B cell (primary cell): ENCODE measurements at regions not wholly inside any gene's neighbourhood (a gene's known extent, or its start where the extent isn't known, plus 50 kb on each side); places are given as distances from the start of the nearest gene placed in this dataset.

ENCODE experiments used
- ATAC-seq: fragments of 200-7000 bp; cut with Tn5 transposase; one replicate; pipeline ENCODE4 v1.10.0; 2021; ENCODE audit warnings: low read depth, mild to moderate bottlenecking, moderate number of reproducible peaks, moderate library complexity
- CTCF ChIA-PET: fragments of 350-600 bp; sonication (Branson Sonifier 250); formaldehyde crosslinking; loops from one replicate; lab custom pipeline; 2021; ENCODE audit warnings: antibody characterized with exemption, inconsistent platforms; lab: Charles Lee
- POLR2A ChIA-PET: fragments of 350-600 bp; sonication (Branson Sonifier 250); formaldehyde crosslinking; loops from one replicate; lab custom pipeline; 2021; ENCODE audit warnings: antibody characterized with exemption; lab: Charles Lee
- DNase-seq: peaks from one replicate; pipeline ENCODE4 v3.0.0; 2013
- H2AFZ ChIP-seq: 2 replicates; pipeline ENCODE4 v1.6.1; 2012; ENCODE audit warnings: mild to moderate bottlenecking, low read depth, low read length; ENCODE audit not compliant: insufficient read depth, poor library complexity, severe bottlenecking
- H3K27ac ChIP-seq, 2 donors: 1 replicate in 1 of 2; 2 replicates in 1 of 2; pipeline ENCODE4 v1.5.1; 2012 to 2013; ENCODE audit warnings: low read length in 2 of 2, mild to moderate bottlenecking in 2 of 2, moderate library complexity in 1 of 2
- H3K27me3 ChIP-seq, 4 experiments: fragments of 200-600 bp in 1 of 4; sonication (generic) in 1 of 4; replicated peaks in 1 of 4; 1 replicate in 2 of 4; 2 replicates in 2 of 4; pipeline versions ENCODE4 v1.6.1 to v1.7.0; 2013 to 2016; ENCODE audit warnings: low read length in 3 of 4, mild to moderate bottlenecking in 2 of 4, mixed read lengths in 1 of 4, moderate library complexity in 1 of 4; ENCODE audit not compliant: insufficient read depth in 4 of 4, control insufficient read depth in 3 of 4; ENCODE audit errors: control extremely low read depth in 1 of 4
- H3K36me3 ChIP-seq, 2 experiments: replicated peaks in 1 of 2; 1 replicate in 1 of 2; 2 replicates in 1 of 2; pipeline versions ENCODE4 v1.6.1 to v1.7.1; 2013; ENCODE audit warnings: low read length in 1 of 2; ENCODE audit not compliant: insufficient read depth in 2 of 2, control insufficient read depth in 1 of 2; ENCODE audit errors: control extremely low read depth in 1 of 2, extremely low read depth in 1 of 2
- H3K4me1 ChIP-seq, 2 donors: fragments of 200-600 bp in 1 of 2; sonication (generic) in 1 of 2; 1 replicate in 1 of 2; 2 replicates in 1 of 2; pipeline versions ENCODE4 v1.5.1 to v1.6.1; 2013 to 2017; ENCODE audit warnings: low read length in 2 of 2; ENCODE audit not compliant: control insufficient read depth in 2 of 2, insufficient read depth in 2 of 2
- H3K4me2 ChIP-seq: replicated peaks from 2 replicates; pipeline ENCODE3; 2012; ENCODE audit warnings: mild to moderate bottlenecking, low read depth, low read length; ENCODE audit not compliant: poor library complexity, severe bottlenecking
- H3K4me3 ChIP-seq, 5 experiments: fragments of 200-600 bp in 1 of 5; sonication (generic) in 1 of 5; 1 replicate in 3 of 5; 2 replicates in 2 of 5; pipeline versions ENCODE4 v1.5.1 to v1.7.0; 2011 to 2016; ENCODE audit warnings: low read length in 4 of 5, mild to moderate bottlenecking in 4 of 5, low read depth in 2 of 5, control low read depth in 1 of 5, moderate library complexity in 1 of 5; ENCODE audit not compliant: insufficient read depth in 1 of 5; ENCODE audit errors: control extremely low read depth in 1 of 5, extremely low read depth in 1 of 5
- H3K79me2 ChIP-seq: fragments of 200-600 bp; sonication (generic); one replicate; pipeline ENCODE4 v1.6.0; 2016; ENCODE audit warnings: low read length; ENCODE audit not compliant: control insufficient read depth, insufficient read depth
- H3K9ac ChIP-seq: fragments of 200-600 bp; sonication (generic); 2 replicates; pipeline ENCODE4 v1.6.1; 2017; ENCODE audit warnings: mild to moderate bottlenecking, low read length, moderate library complexity
- H3K9me3 ChIP-seq, 3 donors: one replicate each; pipeline versions ENCODE4 v1.6.1 to v1.7.1; 2013; ENCODE audit warnings: low read length in 2 of 3; ENCODE audit not compliant: control insufficient read depth in 2 of 3, insufficient read depth in 1 of 3; ENCODE audit errors: control extremely low read depth in 1 of 3
- H4K20me1 ChIP-seq: 2 replicates; pipeline ENCODE4 v1.6.0; 2012; ENCODE audit warnings: mild to moderate bottlenecking, low read length; ENCODE audit not compliant: insufficient read depth, control insufficient read depth, poor library complexity, severe bottlenecking
- H3K27ac Mint-ChIP-seq: one replicate; pipeline ENCODE4 v1.8.0; 2021; ENCODE audit warnings: mixed read lengths
- H3K27me3 Mint-ChIP-seq: one replicate; pipeline ENCODE4 v1.8.0; 2021; ENCODE audit warnings: mixed read lengths
- H3K4me1 Mint-ChIP-seq: one replicate; pipeline ENCODE4 v1.8.0; 2021; ENCODE audit warnings: mixed read lengths
- H3K4me3 Mint-ChIP-seq: one replicate; pipeline ENCODE4 v1.8.0; 2021; ENCODE audit warnings: mixed read lengths
- H3K9me3 Mint-ChIP-seq: one replicate; pipeline ENCODE4 v1.8.0; 2022; ENCODE audit warnings: mixed read lengths; ENCODE audit not compliant: insufficient read depth
- CTCF ChIP-seq: fragments of 200-600 bp; IDR thresholded peaks from one replicate; pipeline ENCODE4 v1.8.0; 2022; ENCODE audit warnings: antibody characterized with exemption, mild to moderate bottlenecking
- EZH2 ChIP-seq: IDR thresholded peaks from 2 replicates; pipeline ENCODE4 v1.6.1; 2012; ENCODE audit warnings: borderline replicate concordance, low read depth, mild to moderate bottlenecking, moderate library complexity, low read length; ENCODE audit not compliant: insufficient read depth, poor library complexity, severe bottlenecking
- WGBS: methylation state at CpG from one replicate; pipeline ENCODE4 v1.1.5; 2013; ENCODE audit warnings: missing lambda C conversion rate; ENCODE audit not compliant: insufficient coverage; 5-methylcytosine and 5-hydroxymethylcytosine counted together
- intact Hi-C: fragments of 100-400 bp; cut with micrococcal nuclease; formaldehyde crosslinking; loops from one replicate; pipeline ENCODE4 v1.10.0; 2022

GRCh38 chr1:56029319-56030003, 549.9 kb downstream of the PLPP3 start:
- ATAC-seq, result no peak
- no peak overlapping the region for H3K27ac Mint-ChIP-seq
- CTCF ChIA-PET, result no interaction called here
- no peaks in the 10 kb centered on the region for H3K79me2 ChIP-seq
- peaks cover 5% of the 10 kb centered on the region for H3K27me3 Mint-ChIP-seq
- intact Hi-C loops, result no loop called here
- H2AFZ ChIP-seq, result no peak overlapping the region
- no peaks in the 10 kb centered on the region for H4K20me1 ChIP-seq
- no peak overlapping the region for H3K9ac ChIP-seq
- POLR2A ChIA-PET, result no interaction called here
- H3K4me1 Mint-ChIP-seq, result no peaks in the 10 kb centered on the region
- no peaks in the 10 kb centered on the region for H3K36me3 ChIP-seq
- no peak overlapping the region for H3K4me3 Mint-ChIP-seq
- H3K4me1 ChIP-seq, result no peaks in the 10 kb centered on the region
- H3K27ac ChIP-seq, result no peak overlapping the region
- H3K4me3 ChIP-seq, result no peak overlapping the region
- H3K27me3 ChIP-seq, result peaks cover 0 to 3% (median under 1%) of the 10 kb centered on the region in 4 experiments
- H3K4me2 ChIP-seq, result no peak overlapping the region
- no peaks in the 10 kb centered on the region for H3K9me3 ChIP-seq
- no peak for DNase-seq
- WGBS, result 45% methylated on average over 2 of the region's 4 CpGs
- H3K9me3 Mint-ChIP-seq, result no peaks in the 10 kb centered on the region
- TF ChIP-seq CTCF (no peak), EZH2 (no peak)

- H3K4me1 Mint-ChIP-seq, result no peaks in the 10 kb centered on the region
- Histone ChIP-seq H3K27ac (no peak overlapping the region), H3K4me1 (no peaks in the 10 kb centered on the region), H3K36me3 (no peaks in the 10 kb centered on the region), H3K9ac (no peak overlapping the region), H2AFZ (no peak overlapping the region), H3K4me3 (no peak overlapping the region), H3K9me3 (no peaks in the 10 kb centered on the region), H3K79me2 (no peaks in the 10 kb centered on the region), H3K4me2 (no peak overlapping the region), H4K20me1 (no peaks in the 10 kb centered on the region), H3K27me3 (peaks cover 0 to 3% (median under 1%) of the 10 kb centered on the region in 4 experiments)
- no CpG with 5 or more reads among the region's 1 CpG for WGBS
- ATAC-seq (no peak), DNase-seq (no peak)
- no peak overlapping the region for H3K4me3 Mint-ChIP-seq
- no peaks in the 10 kb centered on the region for H3K9me3 Mint-ChIP-seq
- peaks cover 5% of the 10 kb centered on the region for H3K27me3 Mint-ChIP-seq
- intact Hi-C loops, result no loop called here
- CTCF ChIA-PET, result no interaction called here
- POLR2A ChIA-PET, result no interaction called here
- H3K27ac Mint-ChIP-seq, result no peak overlapping the region
- no peak for TF ChIP-seq CTCF
- TF ChIP-seq EZH2, result no peak
Measured at GRCh38 chr1:56028911-56029310, 550.5 kb downstream of the PLPP3 start.
